Right ventricle myocardium superior (tissue), 1 donor: ENCODE measurements at regions not wholly inside any gene's neighbourhood (a gene's known extent, or its start where the extent isn't known, plus 50 kb on each side); places are given as distances from the start of the nearest gene placed in this dataset.

Source experiments
- ATAC-seq: fragments of 200-7000 bp; cut with Tn5 transposase; one replicate; pipeline ENCODE4 v1.9.1; 2020; ENCODE audit warnings: mild to moderate bottlenecking; ENCODE audit not compliant: poor library complexity
- DNase-seq: peaks from one replicate; pipeline ENCODE4 v3.0.0-alpha.2; 2020
- intact Hi-C: fragments of 100-400 bp; cut with DNase I; formaldehyde crosslinking; loops from one replicate; pipeline ENCODE4 v1.11.2; 2022
- donor health status: DM: no; HTN: yes; CAD: no; lungs with severe emphysema.

DNA sequence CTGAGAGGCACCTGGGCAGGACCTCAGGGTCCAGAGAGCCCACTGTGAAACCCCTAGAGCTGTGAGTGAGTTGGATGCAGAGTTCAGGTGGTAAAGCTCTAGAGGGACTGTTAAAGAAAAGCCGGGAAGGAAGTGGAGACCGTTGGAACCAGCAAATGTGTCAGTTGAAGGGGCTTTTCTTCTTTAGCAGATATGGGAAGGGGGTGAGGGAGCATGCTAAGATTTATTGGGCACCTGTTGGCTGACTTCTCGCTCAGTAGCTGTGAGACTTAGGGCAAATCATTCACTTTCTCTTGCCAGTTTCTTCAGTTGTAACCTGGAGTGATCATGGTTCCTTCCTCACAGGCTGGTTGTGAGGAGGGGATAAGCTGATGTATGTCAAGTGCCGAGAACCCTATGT, 287.7 kb downstream of the DHX35 start:
- ATAC-seq (no peak), DNase-seq (no peak)
- intact Hi-C loops, result no loop called here

DNA sequence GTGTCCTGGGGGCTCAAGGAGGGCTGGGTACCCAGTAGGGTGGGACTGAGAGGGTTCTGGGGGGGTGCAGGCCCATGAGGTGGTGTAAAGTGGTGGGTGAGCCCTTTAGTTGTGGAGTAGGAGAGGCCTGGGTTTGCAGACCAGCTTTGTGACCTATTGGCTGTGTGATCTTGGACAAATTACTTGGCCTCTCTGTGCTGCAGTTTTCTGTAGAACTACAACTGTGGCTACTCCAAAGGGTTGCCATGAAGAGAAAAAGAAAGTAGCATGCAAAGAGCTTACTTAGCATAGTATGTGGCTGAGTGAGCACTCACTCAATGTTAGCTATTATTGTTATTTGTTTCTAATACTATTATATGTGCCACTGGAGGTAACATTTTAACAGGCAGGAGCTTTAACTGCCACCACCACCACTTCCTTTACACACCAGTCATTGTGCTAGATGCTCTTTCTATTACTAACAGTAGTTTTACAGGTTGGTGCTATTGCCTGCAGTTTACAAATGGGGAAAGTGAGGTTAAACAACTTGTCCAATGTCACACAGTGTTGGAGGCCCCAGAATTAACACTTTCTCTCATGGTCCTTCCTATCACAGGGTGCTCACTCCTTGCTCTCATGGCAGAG, 286.8 kb downstream of the DHX35 start:
- intact Hi-C loops, result no loop called here
- DNase-seq (no peak), ATAC-seq (no peak)

DNA sequence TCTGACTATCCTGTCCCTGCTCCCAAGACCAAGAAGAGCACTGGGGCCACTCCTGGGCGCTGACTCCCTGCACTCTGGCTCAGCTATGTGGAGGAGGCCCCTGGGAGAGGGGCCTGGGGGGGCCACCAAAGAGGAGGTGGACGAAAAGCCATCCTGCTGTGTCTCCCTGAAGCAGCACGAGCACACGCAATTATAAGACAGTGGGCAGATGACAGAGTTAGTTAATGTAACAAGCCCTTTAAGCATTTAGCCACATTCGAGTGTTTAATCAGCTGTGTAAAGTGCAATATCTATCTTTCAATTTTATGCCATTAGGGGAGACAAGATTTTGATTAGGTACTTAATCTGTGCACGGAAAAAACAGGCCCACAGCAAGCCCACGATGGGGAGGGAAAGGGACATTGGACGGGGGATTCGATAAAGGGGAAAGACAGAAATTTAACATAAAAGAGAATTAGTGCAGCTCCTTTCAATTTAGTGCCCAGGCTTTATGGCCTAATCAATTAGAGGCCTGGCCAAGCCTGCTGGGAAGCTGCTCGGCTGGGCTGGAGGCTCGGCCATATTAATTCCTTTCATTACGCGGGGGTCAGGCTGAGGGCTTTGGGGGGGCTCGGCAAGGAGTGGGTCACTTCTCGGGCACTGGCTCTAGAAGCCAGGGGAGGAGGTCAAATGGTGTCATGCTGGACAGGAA, 286.2 kb downstream of the DHX35 start:
- no peak for ATAC-seq
- no peak for DNase-seq
- intact Hi-C loops, result no loop called here

GRCh38 chr20:39246436-39246835, 284.3 kb downstream of the DHX35 start:
- no peak for ATAC-seq
- DNase-seq, result no peak
- intact Hi-C loops, result no loop called here

DNA sequence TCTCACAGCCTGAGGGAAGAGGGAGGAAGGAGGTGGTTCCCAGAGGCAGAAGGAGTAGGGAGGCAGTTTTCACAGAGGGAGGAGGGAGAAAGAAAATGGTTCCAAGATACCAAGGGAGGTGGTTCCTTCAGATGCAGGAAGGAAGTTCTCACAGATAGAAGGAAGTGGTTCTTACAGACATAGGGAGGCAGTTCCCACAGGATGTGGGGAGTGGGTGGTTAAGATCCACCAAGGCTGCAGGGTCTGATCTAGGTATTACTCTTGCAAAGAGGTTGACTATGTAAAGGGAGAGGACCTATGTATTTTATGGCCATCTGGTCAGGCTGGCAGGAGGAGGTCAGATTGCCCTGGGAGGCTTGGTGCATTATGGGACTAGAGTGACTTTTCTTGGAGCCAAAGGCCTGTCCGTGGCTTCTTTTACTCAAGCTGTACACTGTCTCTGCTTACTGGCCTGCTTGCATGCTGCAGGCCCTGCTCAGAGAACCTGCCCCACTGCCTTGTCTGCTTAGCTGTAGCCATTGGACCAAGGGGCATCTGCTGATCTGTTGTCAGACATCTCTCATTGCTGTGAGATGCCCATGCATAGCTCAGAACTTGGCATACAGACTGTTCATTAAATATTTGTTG, 283.7 kb downstream of the DHX35 start:
- no peak for DNase-seq
- intact Hi-C loops, result no loop called here
- ATAC-seq, result no peak

- DNase-seq, result no peak
- ATAC-seq, result no peak
- intact Hi-C loops, result no loop called here
Observed at GRCh38 chr20:39243962-39244361, 281.8 kb downstream of the DHX35 start.

GRCh38 chr20:39242614-39243013, 280.5 kb downstream of the DHX35 start:
- no peak for DNase-seq
- ATAC-seq, result no peak
- intact Hi-C loops, result no loop called here

GRCh38 chr20:39234520-39235095, 272.5 kb downstream of the DHX35 start:
- intact Hi-C loops, result no loop called here
- DNase-seq (no peak), ATAC-seq (no peak)

- intact Hi-C loops, result no loop called here
- no peak for ATAC-seq
- no peak for DNase-seq
Observed at GRCh38 chr20:39233755-39234154, 271.6 kb downstream of the DHX35 start.

- intact Hi-C loops, result no loop called here
- no peak for ATAC-seq
Observed at GRCh38 chr20:39227416-39227815, 265.3 kb downstream of the DHX35 start.

DNA sequence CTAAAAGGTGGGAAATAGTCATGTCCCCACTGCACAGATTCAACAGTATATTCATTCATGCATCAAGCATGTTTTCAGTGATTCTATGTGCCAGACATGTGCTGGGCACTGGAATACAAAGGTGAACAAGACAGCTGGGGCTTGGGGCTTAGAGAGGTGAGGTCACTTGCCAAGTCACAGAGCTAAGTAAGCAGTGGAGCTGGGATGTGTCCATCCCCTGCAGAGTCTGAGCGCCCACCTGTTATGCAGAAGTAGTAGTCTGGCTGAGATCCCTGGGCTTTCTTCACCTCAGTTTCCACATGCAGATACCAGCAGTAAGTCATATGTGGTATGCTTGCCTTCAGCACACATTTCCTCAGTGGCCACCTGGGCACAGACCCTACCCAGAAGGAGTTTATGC, 263.8 kb downstream of the DHX35 start:
- no peak for DNase-seq
- intact Hi-C loops, result no loop called here
- no peak for ATAC-seq

More at GRCh38 chr20:39227416-39227815, 265.3 kb downstream of the DHX35 start:
- DNase-seq, result no peak

DNA sequence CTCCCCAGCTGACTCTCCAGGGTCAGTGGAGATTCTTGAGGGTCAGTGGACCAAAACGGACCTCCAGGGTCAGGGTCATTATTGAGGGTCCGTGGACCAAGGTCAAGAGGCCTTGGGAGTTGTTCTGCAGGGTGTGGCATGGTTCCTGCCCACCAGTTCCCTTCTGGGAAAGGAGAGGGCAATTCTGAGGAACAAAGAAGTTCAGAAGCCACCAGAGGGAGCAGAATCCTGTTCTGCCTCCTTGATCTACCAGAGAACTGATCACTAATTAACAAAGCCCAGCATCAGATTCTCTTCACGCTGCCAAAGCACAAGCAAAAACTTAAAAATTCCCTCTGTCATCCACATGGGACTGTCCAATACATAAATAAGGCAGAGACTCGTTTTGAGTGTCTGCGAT, 263.4 kb downstream of the DHX35 start:
- no peak for ATAC-seq
- intact Hi-C loops, result no loop called here
- no peak for DNase-seq

DNA sequence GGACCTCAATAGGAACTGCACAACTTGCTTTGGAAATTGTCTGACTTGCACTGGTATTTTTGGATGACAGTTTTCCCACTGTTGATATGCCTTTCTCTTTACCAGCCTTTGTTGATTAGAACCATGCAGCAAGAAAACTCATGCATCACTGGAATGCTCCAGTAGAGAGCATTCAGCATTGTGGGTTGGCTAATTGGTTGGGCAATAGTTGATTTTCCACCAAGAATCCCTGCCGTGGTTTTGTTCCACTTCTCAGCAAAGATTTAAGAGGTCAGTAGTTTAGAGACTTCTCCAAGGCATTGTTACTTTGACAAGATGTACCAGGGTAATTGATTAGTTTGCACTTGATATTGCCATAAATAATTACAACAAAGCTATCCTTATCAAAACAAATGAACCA, 260.0 kb downstream of the DHX35 start:
- intact Hi-C loops, result no loop called here
- ATAC-seq, result no peak

DNA sequence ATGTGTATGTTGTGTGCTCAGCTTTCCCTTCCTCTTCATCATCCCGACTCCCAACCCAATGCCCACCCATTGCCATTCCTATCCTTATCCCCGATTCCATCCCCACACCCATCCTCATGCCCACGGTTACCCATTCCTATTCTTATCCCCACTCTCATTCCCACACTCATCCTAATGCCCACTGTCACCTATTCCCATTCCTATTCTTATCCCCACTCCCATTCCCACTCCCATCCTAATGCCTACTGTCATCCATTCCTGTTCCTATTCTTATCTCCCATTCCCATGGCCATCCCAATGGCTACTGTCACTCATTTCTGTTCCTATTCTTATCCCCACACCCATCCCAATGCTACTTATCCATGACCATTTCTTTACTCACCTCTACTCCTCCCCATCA, 254.1 kb downstream of the DHX35 start:
- ATAC-seq, result no peak
- intact Hi-C loops, result no loop called here
- DNase-seq, result no peak

More for the DNA sequence above, 260.0 kb downstream of the DHX35 start:
- DNase-seq, result no peak

GRCh38 chr20:39214828-39215227, 252.7 kb downstream of the DHX35 start:
- intact Hi-C loops, result no loop called here
- no peak for DNase-seq

GRCh38 chr20:39213476-39214145, 251.5 kb downstream of the DHX35 start:
- ATAC-seq (no peak), DNase-seq (no peak)
- intact Hi-C loops, result no loop called here

More at GRCh38 chr20:39214828-39215227, 252.7 kb downstream of the DHX35 start:
- ATAC-seq, result no peak

GRCh38 chr20:39211060-39211748, 249.1 kb downstream of the DHX35 start:
- ATAC-seq, result no peak
- no peak for DNase-seq
- intact Hi-C loops, result no loop called here

- intact Hi-C loops, result no loop called here
- DNase-seq (no peak), ATAC-seq (no peak)
Observed at GRCh38 chr20:39210341-39211036, 248.3 kb downstream of the DHX35 start.
